GM18505 (cell line): ENCODE measurements at regions not wholly inside any gene's neighbourhood (a gene's known extent, or its start where the extent isn't known, plus 50 kb on each side); places are given as distances from the start of the nearest gene placed in this dataset.

Source experiments
- ATAC-seq: cut with Tn5 transposase; IDR thresholded peaks from one replicate; pipeline ENCODE4 v1.9.1; 2021; ENCODE audit not compliant: unreplicated experiment
- POLR2A ChIP-seq: IDR thresholded peaks from 4 replicates; pipeline ENCODE4 v1.6.1; 2011; ENCODE audit warnings: borderline replicate concordance; ENCODE audit not compliant: insufficient read depth, insufficient read length; ENCODE audit errors: extremely low read depth

DNA sequence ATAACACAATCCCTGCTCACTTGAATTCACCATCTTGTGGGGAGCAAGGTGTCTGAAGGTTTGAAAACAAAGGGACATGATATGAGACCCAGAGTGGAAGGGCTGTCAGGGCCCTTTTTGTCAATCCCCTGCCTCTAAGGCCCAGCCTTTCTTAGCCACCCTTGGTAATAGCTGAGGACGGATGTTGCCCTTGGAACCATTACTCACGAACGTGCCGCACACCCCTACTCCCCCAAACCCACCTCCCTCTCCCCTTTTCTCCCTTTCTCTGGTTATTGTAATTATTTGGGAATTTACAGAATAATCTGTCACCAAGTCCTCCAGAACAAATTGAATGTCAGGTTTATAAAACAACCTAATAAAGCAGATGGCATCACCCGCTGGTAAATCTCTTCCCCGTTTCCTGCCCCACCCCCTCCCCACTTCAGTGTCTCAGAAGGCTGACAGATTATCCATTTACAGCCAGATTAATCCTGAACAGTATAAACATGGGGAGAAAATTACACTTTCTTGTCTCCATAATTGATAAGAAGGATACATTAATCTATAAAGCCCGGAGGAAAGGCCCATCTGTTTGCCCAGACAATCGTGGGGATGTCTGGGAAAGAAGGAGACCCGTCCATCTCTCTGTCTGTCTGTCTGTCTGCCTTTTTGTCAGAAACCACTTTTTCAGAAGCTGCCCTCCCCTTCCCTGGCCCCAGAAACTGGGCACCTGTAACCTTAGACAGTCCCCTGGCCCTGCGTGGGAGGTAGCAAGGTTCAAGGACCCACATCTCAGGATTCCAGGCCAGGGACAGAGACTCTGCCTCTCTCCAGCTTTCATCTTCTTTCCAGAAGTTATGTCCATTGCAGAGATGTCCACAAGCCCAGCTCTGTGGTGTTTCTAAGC, 60.6 kb upstream of the CD34 start:
- ATAC-seq = no peak
- no peak for TF ChIP-seq POLR2A

DNA sequence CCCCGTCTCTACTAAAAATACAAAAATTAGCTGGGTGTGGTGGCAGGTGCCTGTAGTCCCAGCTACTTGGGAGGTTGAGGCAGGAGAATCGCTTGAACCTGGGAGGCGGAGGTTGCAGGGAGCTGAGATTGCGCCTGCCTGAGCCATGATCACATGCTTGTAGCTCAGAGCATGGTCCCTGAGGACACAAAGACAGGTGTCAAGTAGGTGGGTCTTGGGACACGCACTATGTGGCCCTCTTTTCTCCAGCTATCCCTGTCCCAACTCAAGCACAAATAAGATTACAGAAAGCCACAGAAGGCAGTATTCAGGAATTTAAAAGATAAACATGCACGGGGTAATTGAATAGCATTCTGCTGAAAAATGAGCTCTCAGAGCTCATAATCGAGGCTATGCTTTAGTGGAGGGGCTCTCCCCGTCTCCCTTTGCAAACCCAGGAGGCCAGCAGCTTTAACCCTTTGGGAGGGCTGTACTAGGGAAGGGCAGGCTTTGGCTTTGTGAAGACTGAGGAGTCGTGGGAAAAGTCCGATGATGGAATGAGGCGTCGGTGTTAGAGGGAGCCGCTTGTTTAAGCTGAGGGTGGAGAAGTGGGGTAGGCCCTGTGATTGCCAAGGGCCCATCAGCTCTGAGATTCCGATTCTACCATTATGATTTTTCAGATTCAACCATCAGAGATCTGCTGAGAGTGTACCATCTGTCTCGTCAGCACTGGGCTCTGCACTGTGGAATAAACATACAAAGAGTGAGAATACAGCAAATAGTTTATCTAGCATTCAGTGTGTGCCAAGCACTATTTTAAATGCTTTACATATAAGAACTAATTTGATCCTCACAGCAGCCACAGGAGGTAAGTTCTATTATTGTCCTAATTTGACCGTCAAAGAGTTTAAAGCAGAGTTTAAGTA, 59.7 kb upstream of the CD34 start:
- ATAC-seq = no peak
- TF ChIP-seq POLR2A = no peak

DNA sequence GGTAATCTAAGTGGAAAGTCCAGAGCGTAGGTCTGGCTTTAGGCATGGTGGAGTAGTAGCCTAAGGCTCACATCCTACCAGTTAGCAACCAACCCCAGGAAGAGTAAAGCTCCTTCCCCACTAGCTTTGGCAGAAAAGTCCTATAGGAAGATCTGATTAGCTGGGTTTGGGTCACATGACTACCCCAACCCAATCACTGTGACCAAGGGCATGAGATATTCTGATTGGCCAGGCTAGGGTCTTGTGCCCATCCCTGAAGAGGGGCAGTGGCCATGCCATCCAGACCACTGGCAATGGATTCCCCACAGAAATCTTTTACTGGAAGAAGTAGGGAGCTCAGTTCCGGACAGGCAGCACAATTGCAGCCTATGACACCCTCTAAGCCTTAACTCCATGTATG, 58.6 kb upstream of the CD34 start:
- no peak for ATAC-seq
- no peak for TF ChIP-seq POLR2A

DNA sequence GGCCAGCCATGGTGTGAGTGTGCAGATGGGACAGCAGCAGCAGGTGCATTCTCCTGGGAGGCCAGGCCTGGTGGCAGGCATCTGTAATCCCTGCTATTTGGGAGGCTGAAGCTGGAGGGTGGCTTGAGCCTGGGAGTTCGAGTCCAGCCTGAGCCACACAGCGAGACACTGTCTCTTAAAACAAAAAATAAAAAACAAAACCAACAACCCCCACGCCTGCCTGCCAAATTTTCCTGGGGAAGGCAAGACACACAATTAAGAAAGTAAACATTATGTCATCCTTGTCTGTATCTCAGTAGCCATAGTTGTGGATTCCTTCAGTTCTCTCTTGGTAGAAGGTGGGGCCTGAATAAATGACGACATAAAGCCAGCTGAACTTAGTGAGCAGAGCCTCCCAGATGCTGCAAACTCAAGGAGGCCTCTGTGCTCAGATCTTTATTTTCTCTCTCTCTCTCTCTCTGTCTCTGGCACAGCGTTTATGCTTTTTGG, 57.6 kb upstream of the CD34 start:
- no peak for TF ChIP-seq POLR2A
- ATAC-seq = no peak

DNA sequence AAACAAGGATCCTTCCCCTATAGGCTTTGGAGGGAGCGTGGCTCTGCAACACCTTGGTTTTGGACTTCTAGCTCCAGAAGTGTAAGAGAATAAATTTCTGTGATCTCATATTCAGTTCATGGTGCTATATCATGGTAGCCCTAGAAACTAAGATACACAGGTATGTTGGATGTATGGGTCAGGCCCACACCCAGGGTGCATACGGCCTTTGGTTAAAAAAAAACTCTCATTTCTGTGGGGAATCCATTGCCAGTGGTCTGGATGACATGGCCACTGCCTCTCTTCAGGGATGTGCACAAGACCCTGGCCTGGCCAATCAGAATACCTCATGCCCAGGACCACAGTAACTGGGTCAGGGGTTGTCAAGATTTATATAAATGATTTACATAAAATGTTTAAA, 56.8 kb upstream of the CD34 start:
- no peak for ATAC-seq
- no peak for TF ChIP-seq POLR2A

DNA sequence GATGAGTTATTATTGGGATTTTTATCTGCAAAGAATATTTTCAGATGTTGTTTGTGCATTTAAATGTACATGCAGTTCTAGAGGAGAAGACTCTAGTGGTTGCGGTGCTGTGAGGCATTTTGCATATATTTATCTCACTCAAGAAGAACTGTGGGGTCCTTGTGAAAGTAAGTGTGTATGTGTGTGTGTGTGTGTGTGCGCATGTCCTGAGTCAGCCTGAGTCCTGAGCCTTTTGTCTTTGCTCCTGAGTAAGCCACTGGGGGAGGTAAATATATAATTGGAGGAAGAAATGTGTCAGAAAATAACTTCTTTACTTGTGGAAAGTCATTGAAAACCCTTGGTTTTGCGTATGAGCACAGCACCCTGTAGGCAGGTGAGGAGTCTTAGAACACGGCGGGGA, 55.6 kb upstream of the CD34 start:
- no peak for TF ChIP-seq POLR2A
- no peak for ATAC-seq

DNA sequence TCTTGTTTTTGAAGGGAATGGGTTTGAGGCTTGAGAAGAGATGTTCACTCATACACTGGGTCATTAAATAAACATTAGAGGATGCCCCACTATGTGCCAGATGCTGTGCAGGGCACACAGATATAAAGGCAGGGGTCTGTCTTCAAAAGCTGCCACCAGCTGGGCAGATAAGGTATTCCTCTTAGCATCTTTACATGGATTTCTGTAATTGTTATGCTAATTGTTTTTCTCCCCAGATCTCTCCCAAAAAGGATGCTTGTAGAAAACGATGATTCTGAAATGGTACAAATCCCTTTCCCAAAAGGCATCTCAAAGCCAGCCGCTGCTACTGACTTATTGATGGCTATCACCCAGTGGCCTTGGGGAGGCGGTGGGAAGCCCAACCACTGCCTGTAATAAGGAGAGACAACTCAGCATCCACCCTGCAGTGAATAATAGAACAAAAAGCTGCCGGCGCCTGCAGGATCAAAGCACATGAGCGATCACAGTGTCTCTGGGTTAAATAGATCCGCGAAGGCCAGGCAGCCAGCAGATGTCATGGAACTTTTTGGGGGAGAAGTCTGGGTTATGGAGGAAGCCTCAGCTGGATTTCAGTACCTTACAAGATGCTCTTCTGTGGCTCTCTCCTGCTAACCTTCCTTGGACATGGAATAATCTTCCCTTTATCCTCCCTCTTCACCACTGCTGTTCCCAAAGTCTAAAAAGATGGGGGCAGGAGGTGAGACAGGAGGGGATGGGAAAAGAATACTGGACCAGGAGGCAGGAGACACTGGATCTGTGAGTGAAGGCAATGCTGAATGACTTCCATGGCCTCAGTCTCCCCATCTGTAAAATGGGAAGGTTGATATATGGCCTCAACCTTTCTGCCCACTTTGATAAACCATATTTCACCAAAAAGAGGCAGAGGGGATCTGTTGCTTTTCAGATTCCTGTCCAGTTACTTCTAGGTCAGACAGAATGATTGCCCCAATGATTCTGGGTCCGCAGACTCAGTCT, 54.8 kb upstream of the CD34 start:
- no peak for TF ChIP-seq POLR2A
- ATAC-seq = no peak

DNA sequence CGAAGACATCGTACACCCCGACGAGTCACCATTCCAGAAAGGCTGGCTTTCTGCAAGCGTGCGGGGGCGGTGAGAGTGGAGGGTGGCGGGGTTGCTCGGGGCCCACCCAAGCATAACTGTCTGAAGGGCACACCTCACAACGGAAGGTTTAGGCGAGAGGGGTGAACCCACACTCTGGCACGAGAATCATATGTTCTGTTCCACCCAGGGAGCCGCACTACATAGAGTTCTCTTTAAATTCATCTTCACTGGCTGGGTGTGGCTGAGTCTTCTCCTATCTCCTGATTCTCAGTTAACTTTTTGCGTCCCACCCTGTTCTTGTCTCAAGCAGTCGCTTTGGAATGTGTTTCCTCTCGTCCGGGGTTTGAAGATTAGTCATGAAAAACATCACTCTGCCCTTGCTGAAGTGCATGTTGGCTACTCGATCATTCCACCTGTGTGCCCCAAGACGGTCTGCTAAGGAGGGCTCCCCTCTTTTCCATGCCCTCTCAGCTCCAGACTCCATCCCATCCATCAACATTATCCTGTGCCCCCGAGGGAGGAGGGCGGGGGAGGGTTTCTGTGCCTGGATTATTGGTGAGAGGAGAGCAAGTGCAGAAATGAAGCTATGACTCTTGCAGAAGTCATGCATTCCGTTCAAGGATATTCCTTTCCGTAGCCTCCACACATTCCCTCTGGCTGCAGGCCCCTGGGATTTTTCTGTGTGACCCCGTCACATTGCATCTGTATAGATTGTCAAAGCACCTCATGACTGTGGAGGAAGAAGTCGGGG, 53.5 kb upstream of the CD34 start:
- no peak for TF ChIP-seq POLR2A
- no peak for ATAC-seq

DNA sequence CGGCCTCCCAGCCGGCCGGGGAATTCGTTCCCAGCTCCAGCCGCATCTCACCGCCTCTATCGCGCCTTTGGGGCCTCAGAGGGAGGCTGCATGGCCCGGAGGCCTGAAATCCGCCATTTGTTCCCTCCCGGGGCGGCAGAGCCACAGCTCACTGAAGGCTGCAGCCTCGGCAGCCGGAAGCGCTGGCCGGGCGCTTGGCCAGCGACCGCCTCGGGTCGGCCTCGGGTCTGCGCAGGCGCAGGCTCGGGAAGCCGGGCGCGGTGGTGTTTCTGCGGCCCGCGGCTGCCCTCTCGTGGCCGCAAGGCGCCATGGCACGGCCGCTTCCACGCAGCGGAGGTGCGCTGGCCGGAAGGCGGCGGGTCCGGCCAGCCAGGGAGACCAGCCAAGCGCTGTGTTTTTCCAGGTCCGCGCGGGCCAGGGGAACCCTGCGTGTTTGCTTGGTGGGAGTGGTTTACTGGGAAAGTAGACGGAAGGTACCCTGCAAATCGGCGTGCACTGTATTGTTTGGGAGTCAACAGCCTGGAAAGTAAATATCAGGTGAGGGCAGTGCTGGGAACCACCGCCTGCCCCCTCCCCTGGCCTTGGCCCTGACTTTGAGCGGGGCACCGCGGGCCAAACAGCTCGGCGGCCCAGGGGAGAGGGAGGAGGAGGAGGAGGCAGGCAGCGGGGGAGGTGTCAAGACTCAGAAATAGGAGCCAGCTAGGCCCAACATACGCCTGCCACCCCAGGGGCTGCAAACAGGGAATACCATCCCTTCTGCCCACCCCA, 52.7 kb upstream of the CD34 start:
- peak; percentile 93 for TF ChIP-seq POLR2A
- ATAC-seq = peak; percentile 69

DNA sequence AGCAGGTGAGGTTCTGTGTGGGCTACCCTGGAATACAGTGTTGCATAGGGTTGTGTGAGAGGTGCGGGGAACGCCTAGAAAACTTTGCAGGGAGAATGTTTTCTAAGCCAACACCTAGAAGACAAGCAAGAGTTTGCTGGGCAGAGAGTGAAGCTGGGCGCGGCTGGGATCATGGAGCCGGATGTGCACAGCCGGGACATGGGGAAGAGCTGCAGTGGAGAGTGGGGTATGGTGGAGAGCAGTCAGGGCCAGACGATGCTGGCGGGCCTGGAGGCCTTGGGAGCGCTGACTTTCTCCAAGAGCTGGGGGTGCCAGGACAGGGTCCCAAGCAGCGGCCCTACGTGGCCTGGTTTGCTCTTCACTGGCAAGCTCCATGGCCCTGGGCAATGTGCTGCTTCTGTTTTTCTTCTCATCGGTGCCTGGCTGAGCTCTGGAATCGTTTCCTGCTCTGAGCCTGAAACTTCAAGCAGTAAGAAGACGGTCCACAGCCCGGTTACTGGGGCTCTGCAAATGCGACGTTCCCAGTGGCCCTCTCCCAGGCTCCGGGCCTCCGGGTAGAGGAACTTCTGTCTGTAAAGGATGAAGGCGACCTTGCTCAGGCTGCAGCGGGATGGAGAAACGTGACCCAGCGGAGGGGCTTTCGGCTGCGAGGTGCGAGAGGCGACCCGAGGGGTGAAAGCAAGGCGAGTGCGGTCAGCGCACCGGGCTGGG, 51.9 kb upstream of the CD34 start:
- TF ChIP-seq POLR2A = no peak
- ATAC-seq = peak; percentile 23
